Fibroblast of lung (primary cell): ENCODE measurements at regions not wholly inside any gene's neighbourhood (a gene's known extent, or its start where the extent isn't known, plus 50 kb on each side); places are given as distances from the start of the nearest gene placed in this dataset.

Experiments
- DNase-seq, 2 donors: peaks; one replicate each; pipeline versions ENCODE4 v3.0.0 to v3.0.0-alpha.2; 2010; ENCODE audit warnings: low read depth in 2 of 2
- H2AFZ ChIP-seq: 2 replicates; pipeline ENCODE4 v1.5.1; 2012; ENCODE audit warnings: low read length, control low read depth, inconsistent platforms
- H3K27ac ChIP-seq: 2 replicates; pipeline ENCODE4 v1.5.1; 2011; ENCODE audit warnings: low read length, control low read depth; ENCODE audit not compliant: insufficient read depth
- H3K27me3 ChIP-seq: 2 replicates; pipeline ENCODE4 v1.5.1; 2011; ENCODE audit warnings: mild to moderate bottlenecking, low read length; ENCODE audit not compliant: control insufficient read depth, insufficient read depth
- H3K36me3 ChIP-seq: 2 replicates; pipeline ENCODE4 v1.5.1; 2011; ENCODE audit warnings: low read length; ENCODE audit not compliant: control insufficient read depth, insufficient read depth
- H3K4me1 ChIP-seq: 2 replicates; pipeline ENCODE4 v1.5.1; 2011; ENCODE audit warnings: low read length; ENCODE audit not compliant: control insufficient read depth, insufficient read depth; ENCODE audit errors: extremely low read depth
- H3K4me2 ChIP-seq: 2 replicates; pipeline ENCODE4 v1.5.1; 2011; ENCODE audit warnings: low read length, control low read depth; ENCODE audit not compliant: insufficient read depth; ENCODE audit errors: extremely low read depth
- H3K4me3 ChIP-seq, 4 experiments: fragments of 200-600 bp in 1 of 4; sonication (generic) in 1 of 4; replicated peaks in 1 of 4; 2 replicates each; pipeline ENCODE4 v1.5.1; 2011 to 2016; ENCODE audit warnings: low read length in 4 of 4, low read depth in 3 of 4, mild to moderate bottlenecking in 3 of 4, control low read depth in 2 of 4, inconsistent platforms in 1 of 4, mixed read lengths in 1 of 4; ENCODE audit not compliant: insufficient read depth in 1 of 4; ENCODE audit errors: control extremely low read depth in 1 of 4
- H3K79me2 ChIP-seq: 2 replicates; pipeline ENCODE4 v1.5.1; 2012; ENCODE audit warnings: mild to moderate bottlenecking, low read length, inconsistent platforms; ENCODE audit not compliant: control insufficient read depth, insufficient read depth
- H3K9ac ChIP-seq: 2 replicates; pipeline ENCODE4 v1.5.1; 2011; ENCODE audit warnings: mild to moderate bottlenecking, low read length, control low read depth; ENCODE audit not compliant: insufficient read depth
- H3K9me3 ChIP-seq: 2 replicates; pipeline ENCODE4 v1.5.1; 2012; ENCODE audit warnings: low read depth, low read length; ENCODE audit not compliant: control insufficient read depth, insufficient read depth
- H4K20me1 ChIP-seq: 2 replicates; pipeline ENCODE4 v1.5.1; 2011; ENCODE audit warnings: low read length; ENCODE audit not compliant: control insufficient read depth, insufficient read depth; ENCODE audit errors: extremely low read depth
- CTCF ChIP-seq, 2 donors: IDR thresholded peaks in 1 of 2; conservative IDR thresholded peaks in 1 of 2; 1 replicate in 1 of 2; 2 replicates in 1 of 2; pipeline ENCODE4 v1.5.1; 2011 to 2012; ENCODE audit warnings: low read length in 2 of 2, control low read depth in 1 of 2, inconsistent platforms in 1 of 2, low read depth in 1 of 2, mild to moderate bottlenecking in 1 of 2
- EZH2 ChIP-seq: IDR thresholded peaks from 2 replicates; pipeline ENCODE4 v1.5.1; 2012; ENCODE audit warnings: low read length, control low read depth, mild to moderate bottlenecking; ENCODE audit errors: missing control alignments

GRCh38 chr6:168160506-168161370 lies 81.7 kb upstream of the FRMD1 start:
- Histone ChIP-seq H3K4me1 (no peaks in the 10 kb centered on the region), H3K27ac (no peak overlapping the region), H3K79me2 (no peaks in the 10 kb centered on the region), H3K36me3 (no peaks in the 10 kb centered on the region), H3K4me3 (no peak overlapping the region), H2AFZ (no peak overlapping the region), H3K4me2 (no peak overlapping the region), H3K27me3 (no peaks in the 10 kb centered on the region), H3K9ac (no peak overlapping the region), H3K9me3 (no peaks in the 10 kb centered on the region), H4K20me1 (no peaks in the 10 kb centered on the region)
- DNase-seq, result no peak
- TF ChIP-seq EZH2, result no peak
- TF ChIP-seq CTCF (conservative IDR thresholded peaks at IDR 0.05 in 1 of 2, IDR thresholded peaks at IDR 0.05 in 1 of 2; ENCODE audit: low read depth in 1 of 2, low read length in 2 of 2), result no peak

DNA sequence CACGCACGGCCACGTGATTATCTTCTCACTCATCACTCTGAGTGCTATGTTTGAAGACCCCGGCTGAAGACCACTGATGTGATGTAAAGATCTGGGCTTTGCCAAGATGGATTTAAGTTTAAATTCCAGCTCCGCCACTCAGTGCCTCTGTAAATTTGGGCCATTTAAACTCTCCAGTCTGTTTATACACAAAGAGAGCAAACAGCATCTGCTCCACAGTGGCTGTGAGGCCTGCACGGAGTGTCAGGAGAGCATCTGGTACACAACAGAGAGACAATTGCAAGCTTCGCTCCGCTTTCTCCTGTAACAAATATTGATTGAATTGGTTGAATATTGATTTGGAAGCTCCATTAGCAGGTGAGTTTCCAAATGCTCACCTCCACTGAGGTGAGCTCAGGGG lies 80.5 kb upstream of the FRMD1 start:
- H3K27ac ChIP-seq, result no peak overlapping the region
- no peaks in the 10 kb centered on the region for H3K4me1 ChIP-seq
- H2AFZ ChIP-seq, result no peak overlapping the region
- no peaks in the 10 kb centered on the region for H3K79me2 ChIP-seq
- H3K9me3 ChIP-seq, result no peaks in the 10 kb centered on the region
- H3K27me3 ChIP-seq, result no peaks in the 10 kb centered on the region
- H3K36me3 ChIP-seq, result no peaks in the 10 kb centered on the region
- H4K20me1 ChIP-seq, result no peaks in the 10 kb centered on the region
- TF ChIP-seq EZH2 (no peak), CTCF (conservative IDR thresholded peaks at IDR 0.05 in 1 of 2, IDR thresholded peaks at IDR 0.05 in 1 of 2; ENCODE audit: low read depth in 1 of 2, low read length in 2 of 2) (no peak)
- H3K4me2 ChIP-seq, result no peak overlapping the region
- no peak overlapping the region for H3K9ac ChIP-seq
- H3K4me3 ChIP-seq, result no peak overlapping the region
- no peak for DNase-seq

- H3K27me3 ChIP-seq, result no peaks in the 10 kb centered on the region
- no peaks in the 10 kb centered on the region for H3K4me1 ChIP-seq
- TF ChIP-seq CTCF (conservative IDR thresholded peaks at IDR 0.05 in 1 of 2, IDR thresholded peaks at IDR 0.05 in 1 of 2; ENCODE audit: low read depth in 1 of 2, low read length in 2 of 2), result no peak
- TF ChIP-seq EZH2, result no peak
- H3K9ac ChIP-seq, result no peak overlapping the region
- no peaks in the 10 kb centered on the region for H3K36me3 ChIP-seq
- no peaks in the 10 kb centered on the region for H4K20me1 ChIP-seq
- H2AFZ ChIP-seq, result no peak overlapping the region
- H3K79me2 ChIP-seq, result no peaks in the 10 kb centered on the region
- no peaks in the 10 kb centered on the region for H3K9me3 ChIP-seq
- no peak overlapping the region for H3K27ac ChIP-seq
- H3K4me2 ChIP-seq, result no peak overlapping the region
- no peak for DNase-seq
- no peak overlapping the region for H3K4me3 ChIP-seq
Measured at GRCh38 chr6:168158980-168159349, 80.0 kb upstream of the FRMD1 start.
